Right renal cortex interstitium (tissue), 3 donors: ENCODE measurements at regions not wholly inside any gene's neighbourhood (a gene's known extent, or its start where the extent isn't known, plus 50 kb on each side); places are given as distances from the start of the nearest gene placed in this dataset.
A peak's percentile ranks its signal among the peaks of the same experiment; 100 is the strongest.
"Not testable (repeated sequence)": the region's sequence is repeated elsewhere in the genome, so short reads cannot be mapped to it uniquely, and the experiment has no call there.

Experiments used
- DNase-seq, 3 donors: peaks; one replicate each; pipeline ENCODE4 v3.0.0-alpha.2; 2013; ENCODE audit warnings: low read depth in 3 of 3, low spot score in 2 of 3

DNA sequence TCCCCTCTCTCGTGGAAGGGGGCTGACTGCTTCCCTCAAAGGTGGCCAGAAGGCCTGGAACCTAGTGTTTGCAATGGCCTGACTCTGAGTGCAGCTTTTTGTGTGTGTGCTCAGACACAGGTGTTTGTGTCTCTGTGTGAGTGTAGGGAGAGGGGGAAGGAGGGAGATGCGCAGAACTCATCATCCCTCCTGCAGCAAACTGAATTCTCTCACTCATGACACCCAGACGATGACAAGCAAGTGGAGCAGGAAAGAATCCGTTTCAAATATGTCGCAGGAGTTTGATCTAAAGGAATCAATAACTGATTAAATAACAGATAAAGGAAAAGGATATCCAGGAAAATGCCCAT is 101.4 kb downstream of the TNFAIP3 start:
- DNase-seq: no peak

DNA sequence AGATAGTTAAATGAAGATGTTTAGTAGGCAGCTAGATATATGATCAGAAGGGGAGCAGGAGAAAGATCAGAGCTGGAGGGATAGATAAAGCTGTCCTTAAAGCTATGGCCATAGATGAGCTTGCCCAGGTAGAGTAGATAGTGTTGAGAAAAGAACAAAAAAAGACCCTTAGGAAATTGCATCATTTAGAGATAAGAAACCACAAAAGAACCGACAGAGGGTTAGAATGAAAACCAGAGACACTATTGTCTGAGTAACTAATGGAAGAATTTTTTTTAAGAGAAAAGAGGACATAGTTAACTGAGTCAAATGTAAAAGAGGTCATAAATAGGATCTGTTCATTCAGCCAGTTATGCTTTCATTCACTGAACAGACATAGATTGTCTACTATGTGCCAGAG is 101.8 kb downstream of the TNFAIP3 start:
- no peak for DNase-seq

DNA sequence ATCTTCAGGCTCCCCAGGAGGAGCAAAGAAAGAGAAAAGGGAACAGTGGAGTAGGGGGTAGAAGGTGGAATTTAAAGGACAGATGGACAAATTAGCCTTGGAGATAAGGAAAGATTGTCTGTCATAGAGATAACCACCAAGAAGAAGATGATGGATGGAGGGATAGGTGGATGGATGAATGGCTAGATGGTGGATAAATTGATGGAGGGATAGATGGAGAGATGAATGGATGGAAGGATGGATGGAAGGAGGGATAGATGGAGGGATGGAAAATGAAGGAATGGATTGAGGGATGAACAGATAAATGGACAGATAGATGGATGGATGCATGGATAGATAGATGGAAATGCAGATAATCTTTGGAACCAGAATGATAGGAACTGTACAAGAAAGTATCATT is 102.8 kb downstream of the TNFAIP3 start:
- no peak for DNase-seq

DNA sequence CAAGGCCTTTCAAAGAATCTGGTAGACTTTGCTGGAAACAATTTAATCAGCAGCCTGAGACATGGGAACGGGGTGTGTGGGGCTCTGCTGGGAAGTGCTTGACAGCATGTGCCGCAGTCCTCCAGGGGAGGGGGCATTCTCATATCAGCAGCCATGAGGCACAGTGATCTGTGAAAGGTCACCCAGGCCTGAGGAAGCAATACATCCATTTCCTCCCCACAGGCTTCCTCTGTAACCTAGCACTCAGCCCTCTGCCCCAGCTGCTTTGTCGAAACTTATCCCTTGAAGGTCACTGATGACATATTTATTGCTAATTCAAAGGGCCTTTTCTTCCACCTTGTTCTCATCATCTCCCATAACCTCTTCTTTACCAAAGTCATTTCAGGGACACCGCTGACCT is 103.3 kb downstream of the TNFAIP3 start:
- DNase-seq: no peak

DNA sequence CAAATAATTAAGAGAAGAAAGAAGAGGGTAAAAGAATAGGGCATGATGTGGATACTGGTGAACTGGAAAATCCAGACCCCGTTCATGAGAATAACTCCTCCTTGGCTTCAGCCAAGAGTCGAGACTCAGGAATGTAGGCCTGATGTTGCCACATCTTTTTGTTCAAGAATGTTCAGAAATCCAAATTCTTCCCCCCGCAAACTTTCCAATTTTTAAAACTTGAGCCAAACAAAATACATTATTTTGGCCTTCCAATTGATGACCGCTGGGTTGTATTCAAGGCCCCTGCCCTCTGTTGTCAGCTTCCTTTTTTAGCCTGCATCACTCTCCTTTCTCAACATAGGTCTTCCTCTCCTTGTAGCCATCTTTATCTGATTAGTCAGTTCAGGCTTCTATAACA is 106.1 kb downstream of the TNFAIP3 start:
- no peak for DNase-seq

DNA sequence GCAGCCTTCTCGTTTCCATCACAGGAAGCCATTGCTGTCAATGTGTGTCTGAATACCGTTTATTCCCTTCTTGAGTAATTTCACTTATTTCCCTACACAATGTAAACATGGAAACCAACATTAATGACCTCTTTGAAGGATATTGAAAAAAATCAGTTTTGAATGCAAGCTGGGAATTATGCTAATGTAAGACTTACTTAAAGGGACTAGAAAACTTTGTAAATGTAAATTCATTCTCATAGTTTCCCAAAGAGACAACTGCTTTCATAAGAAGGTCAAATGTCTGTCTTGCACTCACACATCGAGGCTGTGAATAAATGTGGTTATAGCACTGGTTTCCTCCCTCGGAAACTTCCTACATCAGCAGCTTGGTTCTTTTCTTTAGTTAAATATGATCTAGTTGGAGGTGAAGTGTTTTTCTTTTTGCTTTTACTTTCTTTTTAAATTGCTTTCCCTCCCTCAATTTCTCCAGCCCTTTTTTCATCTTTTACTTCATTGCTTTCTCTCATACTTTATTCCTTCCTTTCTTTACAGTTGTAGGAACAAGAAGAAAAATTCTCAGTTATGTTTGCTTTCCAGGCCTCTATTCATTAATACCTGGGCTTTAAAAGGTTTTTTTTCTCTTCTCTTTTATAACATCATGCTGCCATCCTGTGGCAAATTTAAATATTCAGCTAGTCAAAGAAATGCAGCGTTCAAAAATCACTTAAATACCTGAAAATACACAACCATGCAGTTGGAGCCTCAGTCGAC is 108.3 kb downstream of the TNFAIP3 start:
- DNase-seq: no peak

GRCh38 chr6:137976430-137976829 is 109.4 kb downstream of the TNFAIP3 start:
- DNase-seq: no peak

- no peak for DNase-seq
Observed at GRCh38 chr6:137977206-137977605, 110.1 kb downstream of the TNFAIP3 start.

DNA sequence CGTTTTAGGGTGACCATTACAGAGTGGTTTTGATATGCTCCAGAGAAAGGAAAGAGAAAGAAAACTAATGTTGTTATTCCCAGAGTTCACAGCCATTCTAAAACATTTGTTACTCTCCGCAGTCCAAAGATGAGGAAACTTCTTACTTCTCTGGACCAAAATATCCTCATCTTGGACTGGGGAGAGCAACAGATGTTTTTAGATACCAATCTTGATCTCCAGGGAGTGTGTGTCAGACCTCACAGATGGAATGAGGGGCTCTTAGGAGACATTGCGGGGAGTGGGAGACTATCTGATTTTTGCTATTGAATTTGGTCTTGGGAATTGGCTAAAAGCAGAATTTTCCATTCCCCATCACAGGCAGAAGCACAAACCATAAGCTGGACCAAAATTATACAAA is 110.8 kb downstream of the TNFAIP3 start:
- no peak for DNase-seq

DNA sequence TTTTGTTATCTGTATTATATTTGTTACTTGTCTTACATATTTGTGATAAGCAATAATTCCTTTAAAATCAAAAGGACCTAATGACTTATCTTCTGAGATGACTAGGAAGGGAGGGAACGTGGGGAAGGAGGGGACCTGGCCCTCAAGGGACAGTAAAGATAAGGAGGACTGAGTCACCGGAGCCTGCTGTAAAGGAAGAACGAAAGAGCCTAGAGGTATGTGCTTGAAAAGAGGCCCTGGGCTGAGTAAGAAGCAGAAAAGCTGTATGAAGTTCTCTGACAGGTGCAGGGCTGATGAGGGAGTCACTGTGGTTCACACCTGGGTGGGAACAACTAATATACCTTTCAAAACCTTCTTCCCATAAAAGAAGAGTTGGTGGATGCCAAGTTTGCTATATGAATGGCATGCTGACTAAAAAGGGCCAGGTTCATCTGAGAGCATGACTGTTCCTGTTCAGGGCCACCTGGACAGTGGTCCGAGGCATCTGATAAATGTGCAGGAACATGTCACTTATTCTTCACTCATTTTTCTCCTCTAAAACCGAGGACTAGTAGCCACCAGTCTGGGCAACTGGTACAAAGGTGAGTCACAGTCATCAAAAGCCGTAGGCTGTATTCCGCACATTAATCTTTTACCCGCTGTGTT is 111.3 kb downstream of the TNFAIP3 start:
- no peak for DNase-seq

DNA sequence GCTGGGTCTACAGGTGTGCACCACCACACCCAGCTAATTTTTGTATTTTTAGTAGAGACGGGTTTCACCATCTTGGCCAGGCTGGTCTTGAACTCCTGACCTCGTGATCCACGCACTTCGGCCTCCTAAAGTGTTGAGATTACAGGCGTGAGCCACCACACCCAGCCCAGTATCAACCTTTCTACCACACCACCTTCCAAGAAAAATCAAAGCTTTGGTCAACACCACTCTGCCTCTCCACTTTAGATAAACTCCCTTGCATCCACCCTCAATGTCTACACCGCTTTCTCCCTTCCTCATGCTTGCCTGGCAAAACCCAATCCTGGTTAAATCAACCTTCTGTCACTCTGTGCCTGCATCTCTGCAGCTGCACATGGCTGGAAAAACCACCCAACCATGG is 112.2 kb downstream of the TNFAIP3 start:
- not testable (repeated sequence) for DNase-seq

- no peak for DNase-seq
Observed at GRCh38 chr6:137980777-137981176, 113.7 kb downstream of the TNFAIP3 start.

GRCh38 chr6:137981758-137982157 is 114.7 kb downstream of the TNFAIP3 start:
- no peak for DNase-seq

DNA sequence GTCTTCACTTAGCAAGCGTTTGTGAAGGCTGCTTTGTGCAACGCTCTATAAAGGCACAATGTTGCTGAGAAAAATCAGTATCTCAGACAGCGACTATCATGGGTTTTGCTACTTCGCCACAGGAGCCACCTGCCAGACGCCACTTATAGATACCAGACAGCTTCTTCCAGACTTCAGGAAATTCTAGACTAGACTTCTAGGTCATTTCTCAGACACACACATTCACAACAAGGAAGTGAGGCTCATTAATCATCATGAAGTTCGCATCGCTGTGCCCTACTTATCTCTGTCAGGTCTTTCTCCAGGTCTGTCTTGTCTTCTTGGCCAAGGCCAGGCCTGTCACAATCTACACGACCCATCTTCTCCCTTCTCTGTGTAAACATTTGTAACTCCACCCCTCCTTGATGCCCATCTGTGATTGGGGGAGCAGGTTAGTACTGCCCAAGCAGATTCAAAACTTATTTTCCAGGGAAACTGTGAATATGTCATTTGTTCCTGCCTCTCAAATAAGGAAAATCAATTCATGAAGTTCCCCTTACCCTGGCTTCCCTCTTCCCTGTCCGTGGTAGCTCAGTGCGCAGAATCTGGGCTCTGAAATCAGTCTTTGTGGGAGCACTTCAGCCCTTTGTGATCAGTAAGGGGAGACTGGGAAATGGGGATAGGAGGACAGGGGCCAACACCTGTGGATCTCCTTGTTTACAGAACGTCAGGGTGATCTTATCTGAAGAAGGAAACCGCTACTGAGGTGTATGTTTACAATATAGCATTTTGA is 115.5 kb downstream of the TNFAIP3 start:
- no peak for DNase-seq

GRCh38 chr6:137983269-137983668 is 116.2 kb downstream of the TNFAIP3 start:
- no peak for DNase-seq

GRCh38 chr6:137989664-137990063 is 117.6 kb downstream of the PERP start:
- no peak for DNase-seq

DNA sequence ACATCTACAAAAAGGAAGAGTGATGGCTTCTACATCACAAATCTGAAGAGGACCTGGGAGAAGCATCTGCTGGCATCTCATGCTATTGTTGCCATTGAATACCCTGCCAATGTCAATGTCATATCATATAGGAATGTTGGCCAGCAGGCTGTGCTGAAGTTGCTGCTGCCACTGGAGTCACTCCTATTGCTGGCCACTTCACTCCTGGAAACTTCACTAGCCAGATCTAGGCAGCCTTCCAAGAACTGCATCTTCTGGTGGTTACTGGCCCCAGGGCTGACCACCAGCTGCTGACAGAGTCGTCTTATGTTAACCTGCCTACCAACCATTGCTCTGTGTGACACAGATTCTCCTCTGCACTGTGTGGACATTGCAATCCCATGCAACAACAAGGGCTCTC is 111.8 kb downstream of the PERP start:
- no peak for DNase-seq

- no peak for DNase-seq
Observed at GRCh38 chr6:137998461-137999019, 108.7 kb downstream of the PERP start.

DNA sequence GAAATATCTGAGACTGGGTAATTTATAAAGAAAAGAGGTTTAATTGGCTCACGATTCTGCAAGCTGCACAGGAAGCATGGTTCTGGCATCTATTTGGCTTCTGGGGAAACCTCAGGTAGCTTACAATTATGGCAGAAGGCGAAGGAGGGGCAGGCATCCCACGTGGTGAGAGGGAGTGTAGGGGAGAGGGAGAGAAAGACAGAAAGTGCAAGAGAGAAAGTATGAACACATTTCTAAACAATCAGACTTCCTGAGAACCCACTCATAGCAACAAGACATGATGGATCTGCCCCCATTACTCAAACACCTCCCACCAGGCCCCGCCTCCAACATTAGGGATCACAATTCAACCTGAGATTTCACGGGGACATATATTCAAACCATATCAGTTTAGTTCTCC is 107.4 kb downstream of the PERP start:
- DNase-seq: no peak

GRCh38 chr6:138000941-138001340 is 106.3 kb downstream of the PERP start:
- no peak for DNase-seq

DNA sequence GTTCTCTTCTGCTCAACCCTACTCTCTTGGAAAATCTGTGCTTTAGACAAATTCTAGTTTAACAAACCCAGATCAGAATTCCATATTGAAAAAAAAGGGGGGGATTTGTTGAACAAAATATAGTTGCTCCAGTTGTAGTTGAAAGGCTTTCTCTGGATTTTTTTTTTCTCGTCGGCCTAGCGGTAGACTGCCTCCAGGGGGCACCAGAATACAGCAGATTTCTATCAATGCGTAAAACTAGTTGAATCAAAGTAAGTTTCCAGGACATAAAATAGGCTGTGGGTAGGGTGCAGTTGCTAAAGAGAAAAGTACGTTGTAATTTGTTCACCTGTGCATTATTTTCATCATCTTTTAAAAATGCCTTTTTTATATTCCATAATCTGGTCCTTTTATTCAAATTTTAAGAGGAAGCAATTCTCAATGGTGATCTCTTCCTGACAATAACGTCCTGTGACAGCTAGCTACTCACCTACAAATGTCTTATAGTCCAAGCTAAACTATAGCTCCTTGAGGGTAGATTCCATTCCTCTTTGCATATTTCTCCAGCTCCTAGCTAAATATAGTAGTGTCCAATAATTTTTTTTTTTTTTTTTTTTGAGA is 105.4 kb downstream of the PERP start:
- peak; percentile 23 to 29 (median 25) for DNase-seq
